ENCODE measurements at regions not wholly inside any gene's neighbourhood (a gene's known extent, or its start where the extent isn't known, plus 50 kb on each side); places are given as distances from the start of the nearest gene placed in this dataset.

GRCh38 chr7:1300206-1300605 lies 67.5 kb downstream of the UNCX start (continued):
- TF ChIP-seq REST (IDR thresholded peaks at IDR 0.05; ENCODE audit: low read depth, low read length): no peak
- no peak for TF ChIP-seq SIN3A (IDR thresholded peaks at IDR 0.05; ENCODE audit: borderline replicate concordance, low read depth, low read length)
- no peak for TF ChIP-seq RFX5 (IDR thresholded peaks at IDR 0.05; ENCODE audit: low read length)
- no peak for TF ChIP-seq JUND (IDR thresholded peaks at IDR 0.05)
- no peak for TF ChIP-seq NRF1 (IDR thresholded peaks at IDR 0.05; ENCODE audit: low read depth, low read length)

DNA sequence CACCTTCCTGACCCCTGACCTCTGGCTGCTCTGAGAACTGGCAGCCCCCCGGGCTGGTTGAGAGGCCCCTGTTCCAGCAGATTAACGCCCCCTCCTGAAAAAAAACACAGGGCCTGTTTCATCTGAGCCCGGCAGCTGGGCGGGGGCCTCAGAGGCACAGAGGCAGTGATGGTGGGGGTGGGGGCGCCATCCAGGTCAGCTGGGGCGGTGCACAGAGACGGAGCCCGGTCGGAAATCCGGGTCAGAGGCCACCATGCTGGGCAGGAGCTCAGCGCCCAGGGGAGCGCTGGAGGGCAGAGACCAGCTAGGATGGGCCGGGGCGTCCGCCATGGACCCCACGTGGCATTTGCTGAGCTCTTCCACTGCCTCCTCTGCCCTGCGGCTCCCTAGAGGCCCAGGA lies 68.0 kb downstream of the UNCX start:
- TF ChIP-seq FOXM1 (IDR thresholded peaks at IDR 0.05; ENCODE audit: low read depth) (no peak), GABPA (IDR thresholded peaks at IDR 0.05; ENCODE audit: low read depth) (no peak), MXI1 (IDR thresholded peaks at IDR 0.05; ENCODE audit: low read depth, low read length) (no peak), SIN3A (IDR thresholded peaks at IDR 0.05; ENCODE audit: borderline replicate concordance, low read depth, low read length) (no peak), YY1 (IDR thresholded peaks at IDR 0.05; ENCODE audit: low read depth) (no peak), GATA2 (CRISPR knock-in tag; IDR thresholded peaks at IDR 0.05) (no peak), FOXJ3 (CRISPR knock-in tag; IDR thresholded peaks at IDR 0.05) (no peak), ELF1 (IDR thresholded peaks at IDR 0.05) (no peak), NRF1 (IDR thresholded peaks at IDR 0.05; ENCODE audit: low read depth, low read length) (no peak), ZBTB33 (IDR thresholded peaks at IDR 0.05; ENCODE audit: borderline replicate concordance, low read depth) (no peak), RXRA (IDR thresholded peaks at IDR 0.05; ENCODE audit: borderline replicate concordance, low read depth) (no peak), TCF12 (IDR thresholded peaks at IDR 0.05) (no peak), RAD21 (IDR thresholded peaks at IDR 0.05; ENCODE audit: low read length) (no peak), POLR2AphosphoS5 (IDR thresholded peaks at IDR 0.05; ENCODE audit: low read depth, low read length) (no peak)
- TF ChIP-seq, protein P1, sequence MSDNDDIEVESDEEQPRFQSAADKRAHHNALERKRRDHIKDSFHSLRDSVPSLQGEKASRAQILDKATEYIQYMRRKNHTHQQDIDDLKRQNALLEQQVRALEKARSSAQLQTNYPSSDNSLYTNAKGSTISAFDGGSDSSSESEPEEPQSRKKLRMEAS (IDR thresholded peaks at IDR 0.05; ENCODE audit: low read depth): no peak
- TF ChIP-seq, protein P2, sequence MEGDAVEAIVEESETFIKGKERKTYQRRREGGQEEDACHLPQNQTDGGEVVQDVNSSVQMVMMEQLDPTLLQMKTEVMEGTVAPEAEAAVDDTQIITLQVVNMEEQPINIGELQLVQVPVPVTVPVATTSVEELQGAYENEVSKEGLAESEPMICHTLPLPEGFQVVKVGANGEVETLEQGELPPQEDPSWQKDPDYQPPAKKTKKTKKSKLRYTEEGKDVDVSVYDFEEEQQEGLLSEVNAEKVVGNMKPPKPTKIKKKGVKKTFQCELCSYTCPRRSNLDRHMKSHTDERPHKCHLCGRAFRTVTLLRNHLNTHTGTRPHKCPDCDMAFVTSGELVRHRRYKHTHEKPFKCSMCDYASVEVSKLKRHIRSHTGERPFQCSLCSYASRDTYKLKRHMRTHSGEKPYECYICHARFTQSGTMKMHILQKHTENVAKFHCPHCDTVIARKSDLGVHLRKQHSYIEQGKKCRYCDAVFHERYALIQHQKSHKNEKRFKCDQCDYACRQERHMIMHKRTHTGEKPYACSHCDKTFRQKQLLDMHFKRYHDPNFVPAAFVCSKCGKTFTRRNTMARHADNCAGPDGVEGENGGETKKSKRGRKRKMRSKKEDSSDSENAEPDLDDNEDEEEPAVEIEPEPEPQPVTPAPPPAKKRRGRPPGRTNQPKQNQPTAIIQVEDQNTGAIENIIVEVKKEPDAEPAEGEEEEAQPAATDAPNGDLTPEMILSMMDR (IDR thresholded peaks at IDR 0.05): no peak
- H3K9ac ChIP-seq: no peak overlapping the region
- H3K9me2 ChIP-seq: no peaks in the 10 kb centered on the region
- CTCF ChIA-PET: interaction anchor here (1.1 to 3.6 kb wide), 4 partner anchors 15 to 132 kb away, joined by 3 to 16 read pairs (median 4); no protein-coding TSS in a partner anchor
- H2AFZ ChIP-seq (ENCODE audit: low read depth): no peak overlapping the region
- no peak overlapping the region for H3K4me2 ChIP-seq
- H3K9me3 ChIP-seq: no peaks in the 10 kb centered on the region
- H3F3A ChIP-seq (replicated peaks; ENCODE audit: insufficient read depth): peaks cover 3% of the 10 kb centered on the region
- H3K27ac ChIP-seq (ENCODE audit: low read depth in 2 of 2, low read length in 1 of 2): no peak overlapping the region
- DNase-seq: no peak
- H3K79me2 ChIP-seq (ENCODE audit: insufficient read depth): no peaks in the 10 kb centered on the region
- H3K4me1 ChIP-seq (ENCODE audit: control insufficient read depth in 1 of 2, insufficient read depth in 2 of 2, low read depth in 1 of 2, low read length in 1 of 2): no peaks in the 10 kb centered on the region
- no peak overlapping the region for H3K4me3 ChIP-seq (ENCODE audit: low read depth in 2 of 2, low read length in 1 of 2)
- H3K27me3 ChIP-seq (ENCODE audit: insufficient read depth): peaks cover 92% of the 10 kb centered on the region
- H4K20me1 ChIP-seq (ENCODE audit: insufficient read depth): no peaks in the 10 kb centered on the region
- 43% methylated on average over 13 of the region's 17 CpGs for WGBS (ENCODE audit: low lambda C conversion rate)
- POLR2A ChIA-PET: no interaction called here
- H3K36me3 ChIP-seq (replicated peaks in 1 of 2; ENCODE audit: control insufficient read depth in 1 of 2, insufficient read depth in 2 of 2, low read length in 1 of 2): no peaks in the 10 kb centered on the region
